ENCODE measurements at regions not wholly inside any gene's neighbourhood (a gene's known extent, or its start where the extent isn't known, plus 50 kb on each side); places are given as distances from the start of the nearest gene placed in this dataset.

- peaks cover 0 to 7% (median 0%) of the 10 kb centered on the region in 10 experiments; a peak in 4 of 20 replicates for H3K4me1 ChIP-seq
- no peak overlapping the region for H3K4me2 ChIP-seq
- no peaks in the 10 kb centered on the region for H3K9me3 ChIP-seq (replicated peaks in 1 of 11)
- H3K9ac ChIP-seq = no peak overlapping the region
- no peaks in the 10 kb centered on the region for H4K20me1 ChIP-seq
- no peaks in the 10 kb centered on the region for H3K27me3 ChIP-seq
- no peak overlapping the region for H3K27ac ChIP-seq
- H3K36me3 ChIP-seq = no peaks in the 10 kb centered on the region
- no peak for TF ChIP-seq Cebpa-rat (IDR thresholded peaks at IDR 0.05)
- H3K4me3 ChIP-seq = no peak overlapping the region
These were observed 53.0 kb upstream of the CLDN14 start for GRCh38 chr21:36532769-36533467.

GRCh38 chr21:36533468-36533848, 53.5 kb upstream of the CLDN14 start:
- no peak overlapping the region for H3K27ac ChIP-seq
- no peak overlapping the region for H3K9ac ChIP-seq
- H4K20me1 ChIP-seq = no peaks in the 10 kb centered on the region
- H3K4me1 ChIP-seq = peaks cover 0 to 7% (median 0%) of the 10 kb centered on the region in 10 experiments; a peak in 4 of 20 replicates
- H3K36me3 ChIP-seq = no peaks in the 10 kb centered on the region
- TF ChIP-seq Cebpa-rat (IDR thresholded peaks at IDR 0.05) = no peak
- no peak overlapping the region for H3K4me2 ChIP-seq
- no peak overlapping the region for H3K4me3 ChIP-seq
- no peaks in the 10 kb centered on the region for H3K27me3 ChIP-seq
- no peaks in the 10 kb centered on the region for H3K9me3 ChIP-seq (replicated peaks in 1 of 11)

- Histone ChIP-seq H3K4me1 (peaks cover 0 to 7% (median 0%) of the 10 kb centered on the region in 10 experiments; a peak in 4 of 20 replicates), H3K27ac (no peak overlapping the region), H3K27me3 (no peaks in the 10 kb centered on the region), H3K4me3 (no peak overlapping the region), H3K4me2 (peak overlapping the region in 1 of 11 experiments; percentile 29; a peak in 3 of 22 replicates), H4K20me1 (no peaks in the 10 kb centered on the region), H3K36me3 (no peaks in the 10 kb centered on the region), H3K9ac (no peak overlapping the region), H3K9me3 (replicated peaks in 1 of 11) (no peaks in the 10 kb centered on the region)
- no peak for TF ChIP-seq Cebpa-rat (IDR thresholded peaks at IDR 0.05)
These were observed 54.7 kb upstream of the CLDN14 start for GRCh38 chr21:36534656-36535055.

- Histone ChIP-seq H3K27me3 (no peaks in the 10 kb centered on the region), H3K27ac (no peak overlapping the region), H3K9me3 (replicated peaks in 1 of 11) (no peaks in the 10 kb centered on the region), H3K4me2 (no peak overlapping the region), H3K9ac (no peak overlapping the region), H3K4me3 (no peak overlapping the region), H3K36me3 (no peaks in the 10 kb centered on the region), H4K20me1 (no peaks in the 10 kb centered on the region), H3K4me1 (peaks cover 0 to 7% (median 0%) of the 10 kb centered on the region in 10 experiments; a peak in 4 of 20 replicates)
- TF ChIP-seq Cebpa-rat (IDR thresholded peaks at IDR 0.05) = no peak
These were observed 55.8 kb upstream of the CLDN14 start for GRCh38 chr21:36535618-36536241.

- H3K9ac ChIP-seq = no peak overlapping the region
These were observed 58.8 kb upstream of the CLDN14 start for GRCh38 chr21:36538761-36539160.

GRCh38 chr21:36539434-36540150, 59.7 kb upstream of the CLDN14 start:
- Histone ChIP-seq H3K4me3 (no peak overlapping the region), H3K9me3 (replicated peaks in 1 of 11) (no peaks in the 10 kb centered on the region), H3K4me1 (peaks cover 0 to 6% (median 2%) of the 10 kb centered on the region in 10 experiments; a peak in 5 of 20 replicates), H3K36me3 (no peaks in the 10 kb centered on the region), H3K9ac (no peak overlapping the region), H3K4me2 (no peak overlapping the region), H4K20me1 (no peaks in the 10 kb centered on the region), H3K27ac (no peak overlapping the region), H3K27me3 (peaks cover 5 to 17% (median 10%) of the 10 kb centered on the region in 11 experiments; a peak in 15 of 22 replicates)
- TF ChIP-seq Cebpa-rat (IDR thresholded peaks at IDR 0.05) = no peak

More at GRCh38 chr21:36538761-36539160, 58.8 kb upstream of the CLDN14 start:
- peaks cover 5 to 17% (median 10%) of the 10 kb centered on the region in 11 experiments; a peak in 15 of 22 replicates for H3K27me3 ChIP-seq
- TF ChIP-seq Cebpa-rat (IDR thresholded peaks at IDR 0.05) = no peak
- peaks cover 0 to 7% (median 2%) of the 10 kb centered on the region in 10 experiments; a peak in 5 of 20 replicates for H3K4me1 ChIP-seq
- H3K27ac ChIP-seq = no peak overlapping the region
- no peak overlapping the region for H3K4me2 ChIP-seq
- H3K36me3 ChIP-seq = no peaks in the 10 kb centered on the region
- H3K4me3 ChIP-seq = no peak overlapping the region
- H3K9me3 ChIP-seq (replicated peaks in 1 of 11) = no peaks in the 10 kb centered on the region
- H4K20me1 ChIP-seq = no peaks in the 10 kb centered on the region

GRCh38 chr21:36540700-36541099, 60.8 kb upstream of the CLDN14 start:
- H3K27me3 ChIP-seq = peaks cover 5 to 17% (median 10%) of the 10 kb centered on the region in 11 experiments; a peak in 15 of 22 replicates
- peaks cover 0 to 4% (median 0%) of the 10 kb centered on the region in 10 experiments; a peak in 1 of 20 replicates for H3K4me1 ChIP-seq
- H3K36me3 ChIP-seq = no peaks in the 10 kb centered on the region
- no peaks in the 10 kb centered on the region for H3K9me3 ChIP-seq (replicated peaks in 1 of 11)
- H3K4me2 ChIP-seq = no peak overlapping the region
- H3K4me3 ChIP-seq = no peak overlapping the region
- no peaks in the 10 kb centered on the region for H4K20me1 ChIP-seq
- H3K27ac ChIP-seq = no peak overlapping the region
- no peak for TF ChIP-seq Cebpa-rat (IDR thresholded peaks at IDR 0.05)
- H3K9ac ChIP-seq = no peak overlapping the region

- H3K27ac ChIP-seq = no peak overlapping the region
- H3K9ac ChIP-seq = no peak overlapping the region
- no peak overlapping the region for H3K4me2 ChIP-seq
- H3K9me3 ChIP-seq (replicated peaks in 1 of 11) = no peaks in the 10 kb centered on the region
- peaks cover 0 to 4% (median 0%) of the 10 kb centered on the region in 10 experiments; a peak in 1 of 20 replicates for H3K4me1 ChIP-seq
- no peak for TF ChIP-seq Cebpa-rat (IDR thresholded peaks at IDR 0.05)
- peaks cover 5 to 17% (median 10%) of the 10 kb centered on the region in 11 experiments; a peak in 15 of 22 replicates for H3K27me3 ChIP-seq
- no peaks in the 10 kb centered on the region for H3K36me3 ChIP-seq
- no peak overlapping the region for H3K4me3 ChIP-seq
- H4K20me1 ChIP-seq = no peaks in the 10 kb centered on the region
These were observed 61.8 kb upstream of the CLDN14 start for GRCh38 chr21:36541721-36542139.

Measured in BLaER1 treated with 17β-estradiol and CSF1 and Interleukin-3, amounts not matched to agents 10 nM and 100 nM (cell line).